ENCODE measurements at regions not wholly inside any gene's neighbourhood (a gene's known extent, or its start where the extent isn't known, plus 50 kb on each side); places are given as distances from the start of the nearest gene placed in this dataset.
"Not testable (repeated sequence)": the region's sequence is repeated elsewhere in the genome, so short reads cannot be mapped to it uniquely, and the experiment has no call there.

DNA sequence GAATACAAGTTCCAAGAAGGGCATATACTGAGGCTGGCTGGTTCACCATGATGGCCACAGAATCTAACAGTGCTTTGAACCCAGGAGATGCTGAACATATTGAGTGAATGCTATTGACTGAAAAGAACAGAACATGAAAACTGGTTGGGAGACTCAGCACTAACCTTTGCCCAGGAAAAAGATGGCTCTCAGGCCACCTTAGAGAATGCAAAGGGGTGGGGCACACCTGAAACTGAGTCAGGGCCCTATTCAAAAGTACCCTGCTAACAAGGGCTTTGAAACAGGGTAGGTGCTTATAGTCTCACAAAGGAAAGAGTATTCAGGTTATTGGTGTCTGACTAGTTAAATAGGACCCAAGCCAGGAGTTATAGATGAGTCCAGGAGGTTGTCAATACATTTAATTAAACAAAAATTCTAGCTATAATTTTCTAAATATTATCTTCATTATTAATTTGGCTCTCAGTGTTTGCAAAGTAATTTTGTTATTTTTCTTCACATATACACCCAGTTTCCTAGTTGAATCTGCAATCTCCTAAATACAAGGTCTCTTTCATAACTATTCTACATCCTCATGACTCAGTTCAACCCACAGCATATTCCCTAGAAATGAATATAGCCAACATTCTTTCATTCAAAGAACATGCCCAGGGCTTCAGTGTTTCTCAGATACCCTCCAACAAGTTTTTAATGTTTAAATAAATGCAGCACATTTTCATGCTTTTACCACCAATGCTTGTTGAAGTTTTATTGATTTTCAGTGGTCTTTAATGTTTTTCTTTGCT is 144.2 kb upstream of the RAPGEF2 start:
- DNase-seq, result no peak

DNA sequence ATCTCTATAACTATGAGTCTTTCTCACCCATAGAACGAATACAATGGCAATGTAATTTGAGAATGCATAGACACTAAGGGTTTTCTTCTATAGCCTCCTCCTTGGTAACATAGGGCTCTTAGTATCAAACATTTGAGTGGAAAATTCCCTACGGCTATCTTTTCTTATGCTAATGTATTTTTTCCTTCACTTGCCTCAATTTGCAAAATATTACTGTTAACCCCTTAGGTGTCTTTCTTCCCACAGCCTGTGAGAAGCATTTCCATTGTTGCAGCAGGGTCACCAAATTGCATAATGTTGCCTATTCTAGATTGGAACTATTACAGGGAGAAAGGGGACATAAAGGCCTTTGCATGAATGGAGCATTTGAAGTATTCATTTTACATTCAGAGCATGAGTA is 140.5 kb upstream of the RAPGEF2 start:
- no peak for DNase-seq

GRCh38 chr4:158963282-158963681 is 139.6 kb upstream of the RAPGEF2 start:
- DNase-seq, result not testable (repeated sequence)

DNA sequence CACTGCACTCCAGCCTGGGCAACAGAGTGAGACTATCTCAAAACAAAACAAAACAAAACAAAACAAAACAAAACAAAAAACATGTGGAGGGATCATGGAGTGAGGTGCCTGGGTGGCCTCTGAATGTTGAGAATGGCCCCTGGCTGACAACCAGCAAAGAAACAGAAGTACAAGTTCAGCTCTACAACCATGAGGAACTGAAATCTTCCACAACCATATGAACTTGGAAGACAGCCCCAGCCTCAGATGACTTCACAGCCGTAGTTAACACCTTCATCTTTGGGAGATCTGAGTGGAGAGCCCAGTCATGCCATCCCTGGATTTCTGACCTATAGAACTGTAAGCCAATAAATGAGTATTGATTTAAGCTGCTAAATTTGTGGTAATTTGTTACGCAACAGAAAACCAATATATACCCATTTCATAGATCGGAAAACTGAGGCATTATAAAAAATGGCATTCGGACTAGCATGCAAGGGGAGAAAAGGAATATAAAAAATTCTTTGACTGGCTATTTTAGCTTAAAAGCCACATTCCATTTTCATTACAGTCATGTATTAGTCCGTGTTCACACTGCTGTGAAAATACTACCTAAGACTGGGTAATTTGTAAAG is 138.7 kb upstream of the RAPGEF2 start:
- no peak for DNase-seq

DNA sequence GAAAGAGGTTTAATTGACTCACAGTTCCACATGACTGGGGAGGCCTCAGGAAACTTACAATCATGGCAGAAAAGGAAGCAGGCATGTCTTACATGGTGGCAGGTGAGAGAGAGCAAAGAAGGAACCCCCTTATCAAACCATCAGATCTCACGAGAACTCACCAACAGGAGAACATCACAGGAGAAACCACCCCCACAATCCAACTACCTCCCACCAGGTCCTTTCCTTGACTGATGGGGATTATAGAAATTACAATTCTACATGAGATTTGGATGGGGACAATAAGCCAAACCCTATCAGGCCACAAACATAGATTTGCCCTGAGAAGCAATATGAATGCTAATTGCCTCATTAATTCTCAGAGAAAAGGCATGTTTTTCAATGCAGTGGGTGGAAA is 138.2 kb upstream of the RAPGEF2 start:
- no peak for DNase-seq

GRCh38 chr4:158965226-158965625 is 137.7 kb upstream of the RAPGEF2 start:
- DNase-seq, result no peak

GRCh38 chr4:158966091-158966490 is 136.8 kb upstream of the RAPGEF2 start:
- DNase-seq, result no peak

GRCh38 chr4:158968961-158969360 is 133.9 kb upstream of the RAPGEF2 start:
- DNase-seq, result no peak

GRCh38 chr4:158970812-158971211 is 132.1 kb upstream of the RAPGEF2 start:
- no peak for DNase-seq

DNA sequence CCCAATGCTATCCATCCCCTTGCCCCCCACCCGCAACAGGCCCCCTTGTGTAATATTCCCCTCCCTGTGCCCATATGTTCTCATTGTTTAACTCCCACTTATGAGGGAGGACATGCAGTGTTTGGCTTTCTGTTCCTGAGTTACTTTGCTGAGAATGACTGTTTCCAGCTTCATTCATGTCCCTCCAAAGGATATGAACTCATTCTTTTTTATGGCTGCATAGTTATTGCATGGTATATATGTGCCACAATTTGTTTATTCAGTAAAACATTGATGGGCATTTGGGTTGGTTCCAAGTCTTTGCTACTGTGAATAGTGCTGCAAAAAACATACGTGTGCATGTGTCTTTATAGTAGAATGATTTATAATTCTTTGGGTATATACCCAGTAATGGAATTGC is 128.4 kb upstream of the RAPGEF2 start:
- DNase-seq, result not testable (repeated sequence)

- not testable (repeated sequence) for DNase-seq
Measured at GRCh38 chr4:158980711-158981110, 122.2 kb upstream of the RAPGEF2 start.

DNA sequence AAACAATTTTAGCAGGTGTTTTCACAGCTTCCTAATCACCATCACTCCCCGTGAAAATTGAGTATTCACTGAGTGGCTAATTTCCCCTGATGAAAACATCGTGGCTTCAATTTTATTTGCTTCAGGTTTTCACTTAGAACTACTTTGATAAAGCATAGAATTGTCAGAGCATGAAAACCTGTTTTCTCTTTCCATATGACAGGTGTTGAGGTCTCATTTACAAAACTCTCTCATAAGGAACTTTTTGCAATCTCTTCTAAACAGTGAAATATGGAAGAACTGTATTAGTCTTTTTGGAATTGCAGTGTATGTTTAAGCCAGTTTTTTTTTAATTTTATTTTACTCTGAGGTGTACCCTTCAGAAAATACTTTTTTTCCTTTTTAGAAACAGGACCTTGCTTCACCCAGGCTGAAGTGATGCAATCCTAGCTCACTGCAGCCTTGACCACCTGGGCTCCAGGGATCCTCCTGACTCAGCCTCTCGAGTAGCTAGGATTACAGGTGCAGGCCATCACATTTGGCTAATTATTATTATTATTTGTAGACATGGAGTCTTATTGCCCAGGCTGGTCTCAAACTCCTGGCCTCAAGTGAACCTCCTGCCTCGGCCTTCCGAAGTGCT is 111.2 kb upstream of the RAPGEF2 start:
- no peak for DNase-seq

DNA sequence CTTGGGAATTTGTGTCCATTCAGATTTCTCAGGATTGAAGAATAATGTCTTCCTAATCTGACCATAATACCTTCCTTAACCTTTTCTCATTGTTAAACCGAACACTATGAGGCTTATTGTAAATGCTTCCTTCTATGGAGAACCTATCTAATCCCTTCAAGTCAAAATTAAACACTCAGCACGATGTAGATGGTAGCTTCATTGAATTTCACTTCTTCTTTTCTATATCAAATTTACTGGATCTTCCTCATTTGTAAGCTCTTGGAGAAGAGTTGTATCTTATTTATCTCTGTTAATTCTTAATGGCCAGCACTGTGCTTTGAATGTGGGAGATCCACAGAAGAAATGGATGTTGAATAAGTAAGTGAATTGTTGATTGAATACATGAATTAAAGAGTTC is 109.0 kb upstream of the RAPGEF2 start:
- DNase-seq, result no peak

GRCh38 chr4:158995040-158995439 is 107.8 kb upstream of the RAPGEF2 start:
- DNase-seq, result no peak

- DNase-seq, result no peak
Measured at GRCh38 chr4:158995965-158996364, 106.9 kb upstream of the RAPGEF2 start.

GRCh38 chr4:158996669-158997074 is 106.2 kb upstream of the RAPGEF2 start:
- DNase-seq, result no peak

DNA sequence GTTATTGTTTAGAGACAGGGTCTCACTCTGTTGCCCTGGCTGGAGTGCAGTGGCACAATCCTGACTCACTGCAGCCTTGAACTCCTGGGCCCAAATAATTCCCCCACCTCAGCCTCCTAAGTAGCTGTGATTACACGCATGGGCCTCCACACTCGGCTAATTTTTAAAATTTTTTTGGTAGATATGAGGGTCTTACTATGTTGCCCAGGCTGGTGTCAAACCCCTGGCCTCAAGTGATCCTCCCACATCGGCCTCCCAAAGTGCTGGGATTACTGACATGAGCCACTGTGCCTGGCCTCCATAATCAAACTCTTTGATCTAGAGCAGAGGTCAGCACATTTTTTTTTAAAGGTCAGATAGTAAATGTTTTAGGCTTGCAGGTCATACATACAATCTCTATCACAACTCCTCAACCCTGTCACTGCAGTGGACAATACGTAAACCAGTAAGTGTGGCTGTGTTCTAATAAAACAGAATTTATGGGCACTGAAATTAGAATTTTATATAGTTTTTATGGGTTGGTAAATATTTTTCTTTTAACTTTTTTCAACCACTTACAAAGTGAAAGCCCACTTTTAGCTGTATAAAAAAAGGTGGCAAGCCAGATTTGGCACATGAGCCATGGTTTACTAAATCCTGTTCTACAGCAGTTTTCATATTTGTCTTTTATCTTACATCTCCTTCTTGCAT is 105.1 kb upstream of the RAPGEF2 start:
- no peak for DNase-seq

DNA sequence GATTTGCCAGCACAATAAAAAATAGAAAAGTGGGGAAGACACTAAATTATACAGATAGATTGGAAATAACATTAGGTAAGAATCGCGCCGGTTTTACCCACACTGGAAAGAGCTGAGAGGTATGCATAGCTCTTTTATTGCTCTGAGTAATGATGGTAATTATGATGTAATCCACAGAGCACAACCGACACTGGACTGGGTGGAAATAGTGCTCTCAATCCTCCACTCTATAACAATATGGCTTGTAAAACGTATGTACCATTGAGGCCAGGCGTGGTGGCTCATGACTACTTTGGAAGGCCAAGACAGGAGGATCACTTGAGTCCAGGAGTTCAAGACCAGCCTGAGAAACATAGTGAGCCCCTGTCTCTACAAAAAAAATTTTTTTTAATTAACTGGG is 104.3 kb upstream of the RAPGEF2 start:
- DNase-seq, result no peak

DNA sequence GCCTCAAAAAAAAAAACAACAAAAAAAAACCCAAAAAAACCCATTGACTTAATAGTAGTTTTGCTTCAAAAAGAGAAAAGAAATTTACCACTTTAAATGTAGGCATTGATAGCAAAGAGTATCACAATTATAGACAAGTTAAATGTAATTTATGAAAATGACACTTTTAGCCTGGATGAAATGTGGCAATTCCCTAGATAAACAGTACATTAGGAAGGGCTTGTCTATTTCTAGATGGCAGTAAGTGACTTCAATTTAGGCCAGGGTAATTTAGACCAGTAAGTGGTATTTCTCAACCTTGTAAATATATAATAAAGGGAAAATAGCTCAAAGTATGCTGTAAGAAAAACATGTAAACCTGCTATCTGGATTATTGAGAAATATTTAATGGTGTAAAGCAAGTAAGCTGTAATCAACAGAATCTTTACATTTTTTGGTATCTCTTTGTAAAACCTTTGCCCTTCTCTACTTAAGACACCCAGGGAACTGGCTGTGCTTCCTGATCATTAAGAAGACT is 103.7 kb upstream of the RAPGEF2 start:
- no peak for DNase-seq

DNA sequence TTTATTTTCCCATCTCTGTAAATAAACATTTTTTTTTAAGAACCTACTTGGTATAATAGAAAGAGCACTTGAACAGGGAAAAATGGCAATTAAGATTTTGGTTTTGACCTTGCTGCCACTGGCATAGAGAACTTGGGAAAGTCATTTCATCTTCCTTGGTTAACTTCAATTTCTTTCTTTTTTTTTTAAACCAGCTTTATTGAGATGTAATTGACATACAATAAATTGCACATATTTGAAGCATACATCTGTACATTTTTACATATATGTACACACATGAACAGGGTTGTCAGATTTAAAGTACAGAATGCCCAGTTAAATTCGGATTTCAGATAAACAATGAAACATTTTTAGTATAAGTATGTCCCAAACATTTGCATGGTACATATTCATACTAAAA is 103.0 kb upstream of the RAPGEF2 start:
- DNase-seq, result no peak

DNA sequence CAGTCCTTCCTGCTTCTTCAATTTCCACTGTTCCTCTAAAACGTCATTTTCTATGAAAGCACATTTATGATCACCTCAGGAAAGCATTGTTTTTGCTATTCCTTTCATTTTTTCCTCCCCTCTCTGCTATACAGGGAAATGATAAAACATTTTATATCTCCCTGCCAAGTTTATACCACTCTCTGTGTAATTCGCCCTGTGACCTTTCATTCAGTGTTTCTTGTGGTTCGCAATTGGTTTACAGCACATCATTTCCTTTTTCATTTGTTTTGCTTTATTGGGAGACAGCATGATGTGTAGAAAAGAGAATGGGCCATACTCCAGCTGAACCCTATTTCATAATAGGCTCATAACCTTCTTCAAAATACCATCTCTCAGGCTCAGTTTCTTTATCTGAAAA is 99.9 kb upstream of the RAPGEF2 start:
- DNase-seq, result no peak

DNA sequence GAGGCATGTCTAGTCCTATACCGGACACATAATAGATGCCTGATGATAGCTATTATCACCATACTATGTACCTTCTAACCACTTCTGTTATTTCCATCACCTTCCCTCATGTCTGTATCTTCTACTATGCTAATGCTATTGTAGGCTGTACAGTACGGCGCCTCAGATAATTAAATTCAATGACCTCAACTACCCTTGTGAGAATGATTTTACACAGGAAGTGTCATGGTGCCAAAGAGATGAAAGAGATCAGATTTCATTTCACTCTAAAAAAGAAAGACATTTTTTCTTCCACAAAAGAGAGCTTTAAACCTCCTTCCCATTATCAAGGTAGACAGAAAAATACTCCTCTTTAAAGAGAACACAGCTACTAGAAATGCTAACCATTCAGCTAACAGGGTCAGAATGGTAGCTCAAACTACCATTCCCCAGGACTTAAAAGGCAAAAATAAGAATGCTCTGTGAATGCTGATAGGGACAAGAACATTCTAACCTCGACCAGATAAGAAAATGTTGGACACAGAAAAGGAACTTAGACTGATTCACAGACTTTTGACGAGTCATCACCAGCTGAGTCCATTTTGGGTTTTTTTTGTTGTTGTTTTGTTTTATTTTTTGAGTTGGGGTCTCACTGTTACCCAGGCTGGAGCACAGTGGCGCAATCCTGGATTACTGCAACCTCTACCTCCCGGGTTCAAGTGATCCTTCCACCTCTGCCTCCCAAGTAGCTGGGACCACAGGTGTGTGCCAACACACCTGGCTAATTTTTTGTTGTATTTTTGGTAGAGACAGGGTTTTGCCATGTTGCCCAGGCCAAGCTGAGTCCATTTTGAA is 99.2 kb upstream of the RAPGEF2 start:
- no peak for DNase-seq

Measured in skin of body (tissue), 1 donor.